ENCODE measurements at regions not wholly inside any gene's neighbourhood (a gene's known extent, or its start where the extent isn't known, plus 50 kb on each side); places are given as distances from the start of the nearest gene placed in this dataset.

- Mint-ChIP-seq H3K36me3 (no peaks in the 10 kb centered on the region), H3K9me3 (no peaks in the 10 kb centered on the region), H3K4me1 (no peaks in the 10 kb centered on the region), H3K27me3 (ENCODE audit: low read depth) (no peaks in the 10 kb centered on the region), H3K4me3 (no peak overlapping the region), H3K27ac (no peak overlapping the region)
- DNase-seq (ENCODE audit: low spot score in 2 of 2, unreplicated experiment in 2 of 2) = no peak
- TF ChIP-seq CTCF (IDR thresholded peaks at IDR 0.05; ENCODE audit: unreplicated experiment) = no peak
These were observed 719.4 kb downstream of the EPM2A start for GRCh38 chr6:145015739-145016558.

GRCh38 chr6:145017051-145017450 lies 718.3 kb downstream of the EPM2A start:
- H3K27ac Mint-ChIP-seq = no peak overlapping the region
- DNase-seq (ENCODE audit: low spot score in 2 of 2, unreplicated experiment in 2 of 2) = no peak
- no peak for TF ChIP-seq CTCF (IDR thresholded peaks at IDR 0.05; ENCODE audit: unreplicated experiment)
- no peak overlapping the region for H3K4me3 Mint-ChIP-seq
- no peaks in the 10 kb centered on the region for H3K9me3 Mint-ChIP-seq
- H3K4me1 Mint-ChIP-seq = no peaks in the 10 kb centered on the region
- H3K36me3 Mint-ChIP-seq = no peaks in the 10 kb centered on the region
- no peaks in the 10 kb centered on the region for H3K27me3 Mint-ChIP-seq (ENCODE audit: low read depth)

GRCh38 chr6:145017516-145017915 lies 717.8 kb downstream of the EPM2A start:
- no peak overlapping the region for H3K4me3 Mint-ChIP-seq
- H3K27ac Mint-ChIP-seq = no peak overlapping the region
- H3K36me3 Mint-ChIP-seq = no peaks in the 10 kb centered on the region
- H3K4me1 Mint-ChIP-seq = peaks cover 3% of the 10 kb centered on the region
- no peak for TF ChIP-seq CTCF (IDR thresholded peaks at IDR 0.05; ENCODE audit: unreplicated experiment)
- no peak for DNase-seq (ENCODE audit: low spot score in 2 of 2, unreplicated experiment in 2 of 2)
- H3K9me3 Mint-ChIP-seq = no peaks in the 10 kb centered on the region
- no peaks in the 10 kb centered on the region for H3K27me3 Mint-ChIP-seq (ENCODE audit: low read depth)

- Mint-ChIP-seq H3K36me3 (no peaks in the 10 kb centered on the region), H3K27ac (no peak overlapping the region), H3K9me3 (no peaks in the 10 kb centered on the region), H3K27me3 (ENCODE audit: low read depth) (no peaks in the 10 kb centered on the region), H3K4me3 (no peak overlapping the region), H3K4me1 (peaks cover 8% of the 10 kb centered on the region)
- TF ChIP-seq CTCF (IDR thresholded peaks at IDR 0.05; ENCODE audit: unreplicated experiment) = no peak
- no peak for DNase-seq (ENCODE audit: low spot score in 2 of 2, unreplicated experiment in 2 of 2)
These were observed 717.3 kb downstream of the EPM2A start for GRCh38 chr6:145018027-145018426.

- H3K4me3 Mint-ChIP-seq = no peak overlapping the region
- H3K4me1 Mint-ChIP-seq = peaks cover 13% of the 10 kb centered on the region
These were observed 715.2 kb downstream of the EPM2A start for GRCh38 chr6:145020114-145020513.

More at GRCh38 chr6:145020114-145020513, 715.2 kb downstream of the EPM2A start:
- no peak for DNase-seq (ENCODE audit: low spot score in 2 of 2, unreplicated experiment in 2 of 2)
- no peak for TF ChIP-seq CTCF (IDR thresholded peaks at IDR 0.05; ENCODE audit: unreplicated experiment)
- Mint-ChIP-seq H3K27ac (no peak overlapping the region), H3K27me3 (ENCODE audit: low read depth) (no peaks in the 10 kb centered on the region), H3K9me3 (no peaks in the 10 kb centered on the region), H3K36me3 (no peaks in the 10 kb centered on the region)
